MG63 (cell line): ENCODE measurements at regions not wholly inside any gene's neighbourhood (a gene's known extent, or its start where the extent isn't known, plus 50 kb on each side); places are given as distances from the start of the nearest gene placed in this dataset.
A peak's percentile ranks its signal among the peaks of the same experiment; 100 is the strongest.

Source experiments
- DNase-seq: peaks from one replicate; pipeline ENCODE4 v3.0.0-alpha.2; 2020
- H3K27me3 ChIP-seq: fragments of 250-450 bp; sonication (Bioruptor Pico); 2 replicates; pipeline ENCODE4 v1.5.1; 2020; ENCODE audit warnings: mild to moderate bottlenecking, moderate library complexity
- H3K36me3 ChIP-seq: fragments of 250-450 bp; sonication (Bioruptor Pico); 2 replicates; pipeline ENCODE4 v1.5.1; 2020; ENCODE audit warnings: mild to moderate bottlenecking, moderate library complexity
- H3K4me3 ChIP-seq: fragments of 250-450 bp; sonication (Bioruptor Pico); 2 replicates; pipeline ENCODE4 v1.5.1; 2020; ENCODE audit warnings: mild to moderate bottlenecking, moderate library complexity
- H3K9me3 ChIP-seq: fragments of 250-450 bp; sonication (Bioruptor Pico); 2 replicates; pipeline ENCODE4 v1.5.1; 2020; ENCODE audit warnings: mild to moderate bottlenecking, moderate library complexity

- no peaks in the 10 kb centered on the region for H3K36me3 ChIP-seq
- no peaks in the 10 kb centered on the region for H3K9me3 ChIP-seq
- no peak for DNase-seq
- no peak overlapping the region for H3K4me3 ChIP-seq
- no peaks in the 10 kb centered on the region for H3K27me3 ChIP-seq
Observed at GRCh38 chr9:7980041-7980440, 180.5 kb upstream of the DMAC1 start.

DNA sequence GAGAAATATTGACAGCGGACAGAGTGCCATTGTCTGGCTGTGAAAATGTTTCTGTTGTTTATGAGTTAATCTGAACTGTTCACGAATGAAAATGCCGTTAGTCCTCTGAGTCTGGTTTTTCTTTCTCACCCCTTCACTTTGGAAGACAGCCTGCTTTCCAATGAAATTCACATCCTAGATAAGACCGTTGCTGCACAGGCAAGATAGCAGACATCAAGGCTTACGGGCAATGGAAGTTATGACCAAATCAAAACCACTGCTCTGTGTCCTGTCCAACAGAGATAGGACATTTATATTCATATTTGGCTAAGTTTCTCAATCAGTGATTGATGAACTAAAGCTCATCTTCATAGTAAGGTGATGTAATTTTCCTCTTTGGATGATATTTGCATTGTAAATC lies 180.0 kb upstream of the DMAC1 start:
- Histone ChIP-seq H3K4me3 (no peak overlapping the region), H3K9me3 (no peaks in the 10 kb centered on the region), H3K27me3 (no peaks in the 10 kb centered on the region), H3K36me3 (no peaks in the 10 kb centered on the region)
- DNase-seq = no peak

DNA sequence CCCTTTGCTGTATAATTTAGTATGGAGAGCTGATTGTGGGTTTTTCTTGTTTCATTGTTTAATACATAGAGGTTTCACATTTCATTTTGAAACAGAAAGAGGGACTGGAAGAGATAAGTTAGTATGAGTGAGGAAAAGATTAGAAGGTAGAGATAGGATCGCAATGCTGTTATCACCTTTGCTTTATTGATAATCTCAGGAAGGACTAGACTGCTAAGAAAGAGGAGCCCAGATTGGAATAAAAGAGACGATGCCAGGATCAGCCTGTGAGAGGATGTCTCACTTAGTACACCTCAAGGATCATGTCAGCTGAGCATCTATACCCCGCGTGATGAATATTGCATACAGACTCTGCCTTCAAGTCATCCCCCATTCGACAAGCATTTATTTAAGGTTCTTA lies 178.0 kb upstream of the DMAC1 start:
- no peaks in the 10 kb centered on the region for H3K36me3 ChIP-seq
- no peak for DNase-seq
- no peaks in the 10 kb centered on the region for H3K9me3 ChIP-seq
- H3K27me3 ChIP-seq = no peaks in the 10 kb centered on the region
- no peak overlapping the region for H3K4me3 ChIP-seq

- H3K36me3 ChIP-seq = no peaks in the 10 kb centered on the region
- H3K4me3 ChIP-seq = no peak overlapping the region
- no peaks in the 10 kb centered on the region for H3K27me3 ChIP-seq
- DNase-seq = no peak
- H3K9me3 ChIP-seq = no peaks in the 10 kb centered on the region
Observed at GRCh38 chr9:7976856-7977255, 177.3 kb upstream of the DMAC1 start.

DNA sequence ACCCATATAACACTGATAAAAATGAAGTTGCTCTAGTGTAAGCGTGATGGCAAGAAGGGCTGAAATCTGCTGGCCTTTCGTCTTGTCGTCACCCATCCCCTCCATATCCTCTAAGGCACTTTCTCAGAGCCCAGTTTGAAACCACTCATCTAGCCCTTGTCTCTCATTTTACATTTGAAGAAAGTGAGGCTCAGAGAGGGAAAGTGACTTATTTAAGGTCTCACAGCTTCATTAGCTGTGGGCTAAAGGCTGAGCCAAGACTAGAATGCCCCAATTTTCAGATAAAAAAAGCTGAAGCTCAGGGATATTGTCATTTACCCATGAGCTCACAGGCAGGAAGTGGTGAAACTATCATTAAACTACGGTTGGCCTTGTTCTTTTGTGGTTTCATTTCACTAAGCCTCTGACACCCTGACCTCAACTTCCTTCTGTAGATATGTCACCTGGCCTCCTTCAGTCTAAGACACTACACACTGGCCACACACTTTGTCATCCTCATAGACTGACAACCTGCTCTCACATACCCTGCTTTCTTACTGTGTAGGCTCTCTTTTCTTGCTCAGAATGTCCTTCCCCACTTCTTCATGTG lies 176.7 kb upstream of the DMAC1 start:
- H3K36me3 ChIP-seq = no peaks in the 10 kb centered on the region
- DNase-seq = no peak
- no peaks in the 10 kb centered on the region for H3K27me3 ChIP-seq
- H3K9me3 ChIP-seq = no peaks in the 10 kb centered on the region
- H3K4me3 ChIP-seq = no peak overlapping the region

GRCh38 chr9:7975336-7975735 lies 175.8 kb upstream of the DMAC1 start:
- Histone ChIP-seq H3K9me3 (no peaks in the 10 kb centered on the region), H3K27me3 (no peaks in the 10 kb centered on the region), H3K36me3 (no peaks in the 10 kb centered on the region), H3K4me3 (no peak overlapping the region)
- no peak for DNase-seq

- no peaks in the 10 kb centered on the region for H3K9me3 ChIP-seq
- no peaks in the 10 kb centered on the region for H3K27me3 ChIP-seq
- no peak for DNase-seq
- H3K36me3 ChIP-seq = no peaks in the 10 kb centered on the region
- no peak overlapping the region for H3K4me3 ChIP-seq
Observed at GRCh38 chr9:7974335-7974960, 174.9 kb upstream of the DMAC1 start.

GRCh38 chr9:7973123-7973522 lies 173.5 kb upstream of the DMAC1 start:
- H3K27me3 ChIP-seq = no peaks in the 10 kb centered on the region
- no peaks in the 10 kb centered on the region for H3K36me3 ChIP-seq
- DNase-seq = no peak
- H3K9me3 ChIP-seq = no peaks in the 10 kb centered on the region
- no peak overlapping the region for H3K4me3 ChIP-seq

DNA sequence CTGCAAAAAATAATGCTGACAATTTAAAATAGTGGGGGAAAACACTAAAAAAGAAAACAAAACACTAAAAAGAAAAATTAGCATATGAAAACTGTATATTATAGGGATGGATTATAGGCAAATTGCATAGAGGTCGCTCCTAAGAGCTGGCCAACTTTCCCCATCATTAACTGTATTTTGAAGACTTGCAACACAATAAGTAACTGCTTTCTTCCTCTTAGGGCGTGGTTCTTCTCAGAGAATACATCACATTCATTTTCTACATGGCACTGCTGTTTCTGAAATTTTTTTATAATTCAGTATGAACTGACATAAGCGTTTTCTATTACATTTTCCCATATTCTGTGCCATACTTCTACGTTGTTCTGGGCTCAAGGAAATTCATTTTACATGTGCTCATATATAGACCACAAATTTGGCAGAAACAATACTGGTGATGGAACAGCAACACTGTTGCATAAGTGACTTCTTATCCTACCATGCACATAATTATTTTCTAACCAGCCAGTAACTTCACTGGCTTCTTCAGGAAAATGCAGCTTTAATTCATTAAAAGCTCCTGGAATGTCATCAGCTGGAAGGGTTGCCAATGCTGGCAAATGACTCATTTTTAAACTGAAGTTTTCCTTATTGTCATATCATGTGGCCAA lies 171.2 kb upstream of the DMAC1 start:
- DNase-seq = no peak
- no peaks in the 10 kb centered on the region for H3K9me3 ChIP-seq
- no peaks in the 10 kb centered on the region for H3K36me3 ChIP-seq
- H3K27me3 ChIP-seq = no peaks in the 10 kb centered on the region
- H3K4me3 ChIP-seq = no peak overlapping the region

- Histone ChIP-seq H3K36me3 (no peaks in the 10 kb centered on the region), H3K27me3 (no peaks in the 10 kb centered on the region), H3K9me3 (no peaks in the 10 kb centered on the region), H3K4me3 (no peak overlapping the region)
- DNase-seq = no peak
Observed at GRCh38 chr9:7968687-7969086, 169.1 kb upstream of the DMAC1 start.

GRCh38 chr9:7967851-7968250 lies 168.3 kb upstream of the DMAC1 start:
- H3K27me3 ChIP-seq = no peaks in the 10 kb centered on the region
- H3K36me3 ChIP-seq = no peaks in the 10 kb centered on the region
- no peaks in the 10 kb centered on the region for H3K9me3 ChIP-seq
- no peak overlapping the region for H3K4me3 ChIP-seq
- DNase-seq = no peak

DNA sequence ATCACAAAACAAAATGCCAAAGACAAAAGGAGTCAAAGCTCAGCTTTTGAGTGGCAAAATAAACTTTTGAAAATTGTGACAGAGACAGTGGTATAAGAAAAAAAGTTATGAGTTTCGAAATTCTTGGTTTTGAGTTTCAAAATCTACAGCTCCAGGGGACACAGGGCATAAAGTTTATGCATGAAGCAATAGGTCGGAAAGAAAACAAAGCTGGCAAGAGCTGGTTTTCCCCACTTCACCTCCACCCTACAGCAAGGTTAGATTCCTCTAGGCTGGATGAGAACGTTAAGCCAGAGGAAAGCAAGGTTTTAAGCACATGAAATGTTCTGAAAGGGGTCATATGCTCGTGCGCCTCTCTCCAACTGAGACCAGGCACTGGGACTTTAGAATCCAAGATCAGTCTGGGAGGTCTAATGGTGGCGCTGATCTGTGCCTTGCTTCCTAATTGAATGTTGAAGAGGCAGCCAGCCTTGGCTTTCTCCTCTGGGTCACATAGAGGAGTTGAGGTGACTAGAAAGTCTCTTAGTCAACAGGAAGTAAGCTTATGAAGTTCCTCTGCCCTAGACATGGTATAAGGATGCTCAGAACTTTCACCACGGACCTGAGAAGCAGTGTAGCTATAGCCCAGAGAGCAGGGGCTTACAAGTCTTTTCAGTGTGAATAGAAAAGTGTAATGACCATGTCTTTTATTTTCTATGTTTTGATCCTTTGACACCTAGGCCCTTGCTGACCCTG lies 167.7 kb upstream of the DMAC1 start:
- no peak for DNase-seq
- Histone ChIP-seq H3K9me3 (no peaks in the 10 kb centered on the region), H3K4me3 (no peak overlapping the region), H3K36me3 (no peaks in the 10 kb centered on the region), H3K27me3 (no peaks in the 10 kb centered on the region)

GRCh38 chr9:7965063-7965462 lies 165.5 kb upstream of the DMAC1 start:
- Histone ChIP-seq H3K4me3 (no peak overlapping the region), H3K27me3 (no peaks in the 10 kb centered on the region), H3K9me3 (no peaks in the 10 kb centered on the region), H3K36me3 (no peaks in the 10 kb centered on the region)
- DNase-seq = no peak

DNA sequence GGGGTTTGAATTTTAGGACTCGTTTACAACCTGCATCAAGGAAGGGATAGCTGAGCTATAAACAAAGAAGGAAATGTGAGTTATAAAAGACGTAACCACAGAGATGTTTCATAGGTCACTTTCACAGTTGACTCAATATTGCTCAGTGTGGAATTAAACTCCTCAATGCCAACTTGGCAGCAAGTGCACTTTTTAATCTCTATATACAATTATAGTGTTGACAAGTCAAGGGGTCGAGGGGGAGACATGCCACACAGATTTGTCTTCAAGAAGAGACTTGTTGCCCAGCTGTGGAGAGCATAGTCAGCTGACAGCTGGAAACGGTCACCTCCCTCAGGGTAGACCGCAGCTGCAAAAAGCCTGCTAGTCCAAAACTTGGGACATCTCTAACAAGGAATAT lies 163.4 kb upstream of the DMAC1 start:
- Histone ChIP-seq H3K27me3 (no peaks in the 10 kb centered on the region), H3K4me3 (no peak overlapping the region), H3K9me3 (no peaks in the 10 kb centered on the region), H3K36me3 (no peaks in the 10 kb centered on the region)
- peak; percentile 0 for DNase-seq

DNA sequence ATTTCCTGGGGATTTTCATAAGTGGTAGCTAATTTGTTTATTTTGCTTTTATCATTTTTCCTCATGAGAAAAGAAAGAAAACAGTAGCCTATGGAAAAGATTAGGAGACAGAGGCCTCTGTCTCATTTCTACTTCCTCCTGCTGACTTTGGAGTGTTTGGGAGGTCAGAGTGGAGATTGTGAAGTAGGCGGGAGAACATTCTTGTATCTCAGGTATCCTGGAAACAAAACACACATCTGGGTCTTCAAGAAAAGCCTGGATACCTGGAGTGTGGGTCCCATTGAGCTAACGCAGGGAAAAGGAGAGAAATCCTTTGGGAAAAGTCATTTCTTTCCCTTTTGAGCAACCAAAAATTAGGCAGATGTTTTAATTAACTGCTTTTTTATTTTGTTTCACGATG lies 161.5 kb upstream of the DMAC1 start:
- DNase-seq = no peak
- Histone ChIP-seq H3K36me3 (no peaks in the 10 kb centered on the region), H3K27me3 (no peaks in the 10 kb centered on the region), H3K9me3 (no peaks in the 10 kb centered on the region), H3K4me3 (no peak overlapping the region)

DNA sequence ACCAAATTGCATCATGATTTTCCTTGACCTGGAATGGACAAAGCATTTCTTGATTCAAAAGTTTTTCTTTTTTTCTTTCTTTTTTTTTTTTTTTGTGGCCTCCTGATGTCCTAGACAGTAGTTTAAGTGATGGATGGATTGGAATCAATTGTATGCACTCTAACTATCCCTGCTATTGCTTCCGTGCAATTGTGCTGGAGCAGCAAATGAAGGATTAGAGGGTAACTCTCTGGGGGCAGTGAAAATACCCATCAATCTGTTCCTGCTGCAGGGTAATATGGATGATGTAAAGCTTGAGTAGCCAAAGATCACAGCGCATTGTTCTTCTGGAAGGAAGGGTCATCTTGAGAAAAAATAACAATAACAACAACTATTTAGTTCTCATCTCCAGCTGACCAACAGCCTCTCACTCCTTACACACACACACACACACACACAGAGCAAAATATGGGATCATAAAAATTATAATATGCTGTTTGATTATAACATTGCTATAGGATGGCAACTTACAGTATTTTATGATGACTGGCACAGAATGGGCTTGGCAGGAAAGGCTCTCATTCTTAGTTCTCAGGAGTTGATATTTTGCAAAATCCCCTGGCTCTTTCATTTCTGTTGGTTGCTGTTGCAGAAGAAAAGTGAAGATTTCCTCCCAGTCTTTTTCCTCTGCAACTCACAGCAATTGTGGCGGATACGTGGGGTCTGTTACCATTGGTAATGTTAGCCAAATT lies 160.9 kb upstream of the DMAC1 start:
- Histone ChIP-seq H3K36me3 (no peaks in the 10 kb centered on the region), H3K9me3 (no peaks in the 10 kb centered on the region), H3K4me3 (no peak overlapping the region), H3K27me3 (no peaks in the 10 kb centered on the region)
- DNase-seq = no peak

DNA sequence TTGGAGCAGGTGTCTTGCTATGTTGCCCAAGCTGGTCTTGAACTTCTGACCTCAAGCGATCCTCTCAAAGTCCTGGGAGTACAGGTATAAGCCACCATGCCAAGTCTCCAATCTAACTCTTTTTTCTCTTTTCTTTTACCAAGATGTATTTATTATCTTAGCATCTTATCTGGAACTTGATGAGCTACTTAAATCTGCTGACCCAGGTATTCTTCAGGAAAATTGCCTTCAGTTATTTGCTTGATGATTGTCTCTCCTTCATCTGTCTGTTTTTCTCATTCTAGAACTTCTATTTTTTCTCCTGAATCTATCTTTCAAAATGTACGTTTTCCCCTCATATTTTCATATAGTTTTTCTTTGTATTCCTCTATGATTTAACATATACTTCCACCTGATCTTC lies 158.2 kb upstream of the DMAC1 start:
- DNase-seq = no peak

More for the DNA sequence above, 158.2 kb upstream of the DMAC1 start:
- Histone ChIP-seq H3K36me3 (no peaks in the 10 kb centered on the region), H3K27me3 (no peaks in the 10 kb centered on the region), H3K9me3 (no peaks in the 10 kb centered on the region), H3K4me3 (no peak overlapping the region)
